ENCODE measurements at regions not wholly inside any gene's neighbourhood (a gene's known extent, or its start where the extent isn't known, plus 50 kb on each side); places are given as distances from the start of the nearest gene placed in this dataset.

- Histone ChIP-seq H3K9me2 (ENCODE audit: insufficient read depth) (no peaks in the 10 kb centered on the region), H2AFZ (no peak overlapping the region), H3K27ac (no peak overlapping the region), H3K4me1 (replicated peaks; ENCODE audit: insufficient read depth) (no peaks in the 10 kb centered on the region), H3K4me3 (no peak overlapping the region), H3F3A (ENCODE audit: insufficient read depth, low read depth) (no peaks in the 10 kb centered on the region), H3K27me3 (ENCODE audit: insufficient read depth, low read depth) (no peaks in the 10 kb centered on the region), H3K79me2 (ENCODE audit: low read depth) (no peaks in the 10 kb centered on the region), H3K9me3 (ENCODE audit: insufficient read depth, low read depth) (no peaks in the 10 kb centered on the region), H3K4me2 (no peak overlapping the region), H3K36me3 (ENCODE audit: low read depth) (no peaks in the 10 kb centered on the region), H4K20me1 (ENCODE audit: insufficient read depth) (no peaks in the 10 kb centered on the region)
- BruUV-seq (replicated peaks): no TSS peak
- intact Hi-C loops (cut with micrococcal nuclease; ENCODE audit: unreplicated experiment): no loop called here
- TF ChIP-seq CTCF (conservative IDR thresholded peaks at IDR 0.05) (no peak), EZH2 (IDR thresholded peaks at IDR 0.05; ENCODE audit: low read depth) (no peak)
- ChIA-PET CTCF (no interaction called here), POLR2A (ENCODE audit: unreplicated experiment) (no interaction called here)
- DNase-seq: no peak
Measured at GRCh38 chr4:132386130-132386529, 763.0 kb upstream of the PCDH10 start.

GRCh38 chr4:132387060-132387459, 762.0 kb upstream of the PCDH10 start:
- Histone ChIP-seq H2AFZ (no peak overlapping the region), H3K27me3 (ENCODE audit: insufficient read depth, low read depth) (no peaks in the 10 kb centered on the region), H3K9me2 (ENCODE audit: insufficient read depth) (no peaks in the 10 kb centered on the region), H3K4me2 (no peak overlapping the region), H3K4me3 (no peak overlapping the region), H3K27ac (no peak overlapping the region), H4K20me1 (ENCODE audit: insufficient read depth) (no peaks in the 10 kb centered on the region), H3K79me2 (ENCODE audit: low read depth) (no peaks in the 10 kb centered on the region), H3K9me3 (ENCODE audit: insufficient read depth, low read depth) (no peaks in the 10 kb centered on the region), H3F3A (ENCODE audit: insufficient read depth, low read depth) (no peaks in the 10 kb centered on the region), H3K4me1 (replicated peaks; ENCODE audit: insufficient read depth) (no peaks in the 10 kb centered on the region), H3K36me3 (ENCODE audit: low read depth) (no peaks in the 10 kb centered on the region)
- TF ChIP-seq EZH2 (IDR thresholded peaks at IDR 0.05; ENCODE audit: low read depth) (no peak), CTCF (conservative IDR thresholded peaks at IDR 0.05) (no peak)
- ChIA-PET CTCF (no interaction called here), POLR2A (ENCODE audit: unreplicated experiment) (no interaction called here)
- intact Hi-C loops (cut with micrococcal nuclease; ENCODE audit: unreplicated experiment): no loop called here
- DNase-seq: no peak
- BruUV-seq (replicated peaks): no TSS peak

- H3K27ac ChIP-seq: no peak overlapping the region
- intact Hi-C loops (cut with micrococcal nuclease; ENCODE audit: unreplicated experiment): no loop called here
- ChIA-PET CTCF (no interaction called here), POLR2A (ENCODE audit: unreplicated experiment) (no interaction called here)
- no peak overlapping the region for H2AFZ ChIP-seq
- H3K27me3 ChIP-seq (ENCODE audit: insufficient read depth, low read depth): no peaks in the 10 kb centered on the region
- H3K9me3 ChIP-seq (ENCODE audit: insufficient read depth, low read depth): no peaks in the 10 kb centered on the region
- H3K4me2 ChIP-seq: no peak overlapping the region
- H3K4me3 ChIP-seq: no peak overlapping the region
- no peaks in the 10 kb centered on the region for H4K20me1 ChIP-seq (ENCODE audit: insufficient read depth)
- H3K4me1 ChIP-seq (replicated peaks; ENCODE audit: insufficient read depth): no peaks in the 10 kb centered on the region
- no peaks in the 10 kb centered on the region for H3K36me3 ChIP-seq (ENCODE audit: low read depth)
- no peaks in the 10 kb centered on the region for H3K9me2 ChIP-seq (ENCODE audit: insufficient read depth)
- H3K79me2 ChIP-seq (ENCODE audit: low read depth): no peaks in the 10 kb centered on the region
- no peak for TF ChIP-seq CTCF (conservative IDR thresholded peaks at IDR 0.05)
- no peak for TF ChIP-seq EZH2 (IDR thresholded peaks at IDR 0.05; ENCODE audit: low read depth)
- no TSS peak for BruUV-seq (replicated peaks)
- DNase-seq: no peak
- no peaks in the 10 kb centered on the region for H3F3A ChIP-seq (ENCODE audit: insufficient read depth, low read depth)
Measured at GRCh38 chr4:132395561-132395960, 753.5 kb upstream of the PCDH10 start.

All from PC-9 (cell line).